Endothelial cell of umbilical vein (primary cell): ENCODE measurements at regions not wholly inside any gene's neighbourhood (a gene's known extent, or its start where the extent isn't known, plus 50 kb on each side); places are given as distances from the start of the nearest gene placed in this dataset.
A peak's percentile ranks its signal among the peaks of the same experiment; 100 is the strongest.

ENCODE experiments used
- BruUV-seq: library from RNA; stranded (reverse); fragments of 400-500 nt; replicated peaks from 2 replicates; lab custom pipeline; 2021; lab: Mats Ljungman, UMichigan
- CTCF ChIA-PET: fragments of 300-600, 350-600 bp; sonication (Branson Sonifier 250); formaldehyde crosslinking; loops from one replicate; lab custom pipeline; 2021; ENCODE audit warnings: antibody characterized with exemption, inconsistent platforms; lab: Charles Lee
- POLR2A ChIA-PET: fragments of 300-600, 350-600 bp; sonication (Branson Sonifier 250); formaldehyde crosslinking; loops from one replicate; lab custom pipeline; 2021; ENCODE audit warnings: antibody characterized with exemption, inconsistent platforms; lab: Charles Lee
- DNase-seq: peaks from one replicate; pipeline ENCODE4 v3.0.0-alpha.2; 2011; ENCODE audit warnings: low read depth, low spot score
- FAIRE-seq: peaks from 2 replicates; lab custom pipeline; 2011; peaks lifted over from hg19 to GRCh38; lab: Jason Lieb, UNC
- H2AFZ ChIP-seq: 2 replicates; pipeline ENCODE4 v1.6.0; 2012; ENCODE audit warnings: low read depth, low read length, control low read depth, inconsistent platforms
- H3K27ac ChIP-seq: 2 replicates; pipeline ENCODE4 v1.5.1; 2011; ENCODE audit warnings: low read depth, mild to moderate bottlenecking, control low read depth, low read length, moderate library complexity; ENCODE audit not compliant: insufficient read depth
- H3K27me3 ChIP-seq, 2 experiments: 2 replicates each; pipeline versions ENCODE4 v1.6.0 to v1.6.1; 2011; ENCODE audit warnings: low read length in 2 of 2, mixed read lengths in 1 of 2; ENCODE audit not compliant: control insufficient read depth in 2 of 2, insufficient read depth in 2 of 2
- H3K36me3 ChIP-seq, 2 experiments: 2 replicates in 1 of 2; 3 replicates in 1 of 2; pipeline ENCODE4 v1.5.1; 2011; ENCODE audit warnings: low read length in 2 of 2, mild to moderate bottlenecking in 1 of 2, moderate library complexity in 1 of 2; ENCODE audit not compliant: control insufficient read depth in 2 of 2, insufficient read depth in 2 of 2; ENCODE audit errors: extremely low read depth in 1 of 2
- H3K4me1 ChIP-seq: 3 replicates; pipeline ENCODE4 v1.5.1; 2011; ENCODE audit warnings: mild to moderate bottlenecking, low read length; ENCODE audit not compliant: control insufficient read depth, insufficient read depth; ENCODE audit errors: extremely low read depth
- H3K4me2 ChIP-seq: 2 replicates; pipeline ENCODE4 v1.6.1; 2011; ENCODE audit warnings: low read length, control low read depth, mixed read lengths; ENCODE audit not compliant: insufficient read depth
- H3K4me3 ChIP-seq, 3 experiments: fragments of 200-600 bp in 1 of 3; sonication (generic), shearing (Covaris generic) in 1 of 3; replicated peaks in 1 of 3; 2 replicates each; pipeline ENCODE4 v1.5.1; 2011 to 2016; ENCODE audit warnings: control low read depth in 3 of 3, low read length in 3 of 3, mild to moderate bottlenecking in 2 of 3, inconsistent platforms in 1 of 3, low read depth in 1 of 3, moderate library complexity in 1 of 3; ENCODE audit not compliant: insufficient read depth in 1 of 3
- H3K79me2 ChIP-seq: 2 replicates; pipeline ENCODE4 v1.6.0; 2012; ENCODE audit warnings: low read length, inconsistent platforms; ENCODE audit not compliant: control insufficient read depth, insufficient read depth
- H3K9ac ChIP-seq: replicated peaks from 2 replicates; pipeline ENCODE3; 2011; ENCODE audit warnings: low read length, control low read depth; ENCODE audit not compliant: insufficient read depth; ENCODE audit errors: extremely low read depth
- H3K9me1 ChIP-seq: replicated peaks from 3 replicates; pipeline ENCODE4 v1.6.0; 2011; ENCODE audit warnings: mild to moderate bottlenecking, low read length; ENCODE audit not compliant: control insufficient read depth, insufficient read depth; ENCODE audit errors: extremely low read depth
- H3K9me3 ChIP-seq: replicated peaks from 2 replicates; pipeline ENCODE4 v1.5.1; 2012; ENCODE audit warnings: low read length, inconsistent platforms; ENCODE audit not compliant: control insufficient read depth, insufficient read depth
- H4K20me1 ChIP-seq: replicated peaks from 2 replicates; pipeline ENCODE3; 2011; ENCODE audit warnings: mild to moderate bottlenecking, low read length; ENCODE audit not compliant: control insufficient read depth, insufficient read depth; ENCODE audit errors: extremely low read depth
- CTCF ChIP-seq, 2 donors: IDR thresholded peaks; 1 replicate in 1 of 2; 2 replicates in 1 of 2; pipeline ENCODE4 v1.5.1; 2011; ENCODE audit warnings: low read length in 2 of 2, mild to moderate bottlenecking in 2 of 2, moderate library complexity in 2 of 2, control low read depth in 1 of 2, inconsistent platforms in 1 of 2, low read depth in 1 of 2; ENCODE audit not compliant: insufficient read depth in 1 of 2; ENCODE audit errors: extremely low read depth in 1 of 2
- EZH2 ChIP-seq: IDR thresholded peaks from 2 replicates; pipeline ENCODE4 v1.6.1; 2012; ENCODE audit warnings: borderline replicate concordance, low read depth, mild to moderate bottlenecking, moderate library complexity, low read length, inconsistent platforms; ENCODE audit not compliant: severe bottlenecking
- FOS ChIP-seq: IDR thresholded peaks from 2 replicates; pipeline ENCODE4 v1.6.1; 2011; ENCODE audit warnings: mild to moderate bottlenecking, low read length, moderate library complexity, borderline replicate concordance; ENCODE audit not compliant: insufficient read depth
- GATA2 ChIP-seq: IDR thresholded peaks from 2 replicates; pipeline ENCODE4 v1.7.0; 2011; ENCODE audit warnings: low read depth, mild to moderate bottlenecking, moderate library complexity, mixed read lengths, low read length; ENCODE audit not compliant: insufficient read length, insufficient read depth
- MAX ChIP-seq: IDR thresholded peaks from 2 replicates; pipeline ENCODE4 v1.6.1; 2011; ENCODE audit not compliant: insufficient read depth, insufficient read length
- POLR2A ChIP-seq: IDR thresholded peaks from 2 replicates; pipeline ENCODE4 v1.6.1; 2012; ENCODE audit warnings: low read depth, mild to moderate bottlenecking, control low read depth, low read length
- POLR2AphosphoS5 ChIP-seq: IDR thresholded peaks from 2 replicates; pipeline ENCODE4 v1.6.1; 2012; ENCODE audit warnings: low read depth, mild to moderate bottlenecking, control low read depth, low read length, moderate library complexity; ENCODE audit not compliant: insufficient read depth
- dilution Hi-C: fragments of 300-500 bp; cut with MboI; formaldehyde crosslinking; loops from one replicate; pipeline ENCODE4 v1.15.0; 2019; ENCODE audit warnings: low sequenced_read_pairs; ENCODE audit not compliant: extremely low pct_ligation_motif_present
- intact Hi-C: fragments of 100-400 bp; cut with micrococcal nuclease; formaldehyde crosslinking; loops from one replicate; pipeline ENCODE4 v1.10.0; 2022

GRCh38 chr1:184258525-184258924 lies 128.3 kb upstream of the C1orf21 start:
- no peaks in the 10 kb centered on the region for H3K27me3 ChIP-seq
- no peaks in the 10 kb centered on the region for H3K36me3 ChIP-seq
- DNase-seq (peak; percentile 43), FAIRE-seq (peak; percentile 62)
- H3K4me2 ChIP-seq = peak overlapping the region; percentile 49
- no TSS peak for BruUV-seq
- no peaks in the 10 kb centered on the region for H4K20me1 ChIP-seq
- H3K9me3 ChIP-seq = no peaks in the 10 kb centered on the region
- no peak for TF ChIP-seq MAX
- TF ChIP-seq GATA2 = no peak
- TF ChIP-seq CTCF (IDR thresholded peaks at IDR 0.05; ENCODE audit: extremely low read depth in 1 of 2, insufficient read depth in 1 of 2, low read depth in 1 of 2, low read length in 2 of 2) = no peak
- no peak for TF ChIP-seq POLR2AphosphoS5
- no peak for TF ChIP-seq POLR2A
- no peak for TF ChIP-seq EZH2
- TF ChIP-seq FOS = no peak
- no peak overlapping the region for H3K4me3 ChIP-seq
- ChIA-PET CTCF (interaction anchor here (1.0 kb wide), 1 partner anchor 16 kb away, joined by 4 read pairs; no protein-coding TSS in a partner anchor), POLR2A (no interaction called here)
- no peak overlapping the region for H3K9ac ChIP-seq
- H3K4me1 ChIP-seq = peaks cover 27% of the 10 kb centered on the region
- dilution Hi-C loops (no loop called here), intact Hi-C loops (loop anchor here (2.0 kb wide), 2 partner anchors 38 to 128 kb away; partner anchors contain the start of gene C1orf21)
- no peak overlapping the region for H3K27ac ChIP-seq
- no peaks in the 10 kb centered on the region for H3K79me2 ChIP-seq
- no peak overlapping the region for H2AFZ ChIP-seq
- H3K9me1 ChIP-seq = no peaks in the 10 kb centered on the region
